Natural killer cell (primary cell): ENCODE measurements at regions not wholly inside any gene's neighbourhood (a gene's known extent, or its start where the extent isn't known, plus 50 kb on each side); places are given as distances from the start of the nearest gene placed in this dataset.

Experiments
- ATAC-seq, 3 donors: fragments of 150-1000 bp in 2 of 3; fragments of 200-7000 bp in 1 of 3; cut with Tn5 transposase; 1 replicate in 1 of 3; 2 replicates in 2 of 3; pipeline ENCODE4 v1.10.0; 2021; ENCODE audit warnings: mild to moderate bottlenecking in 2 of 3, moderate library complexity in 2 of 3
- DNase-seq, 2 donors: peaks; one replicate each; pipeline versions ENCODE4 v3.0.0 to v3.0.0-alpha.2; 2013 to 2021; ENCODE audit warnings: mixed read lengths in 1 of 2
- H3K27ac ChIP-seq: one replicate; pipeline ENCODE4 v1.5.1; 2013; ENCODE audit warnings: mild to moderate bottlenecking, low read length
- H3K27me3 ChIP-seq: one replicate; pipeline ENCODE4 v1.6.1; 2013; ENCODE audit warnings: low read length; ENCODE audit not compliant: control insufficient read depth, insufficient read depth
- H3K36me3 ChIP-seq: one replicate; pipeline ENCODE4 v1.6.1; 2013; ENCODE audit warnings: low read length; ENCODE audit not compliant: control insufficient read depth, insufficient read depth
- H3K4me1 ChIP-seq: one replicate; pipeline ENCODE4 v1.6.1; 2013; ENCODE audit warnings: low read length; ENCODE audit not compliant: control insufficient read depth, insufficient read depth
- H3K4me3 ChIP-seq: one replicate; pipeline ENCODE4 v1.5.1; 2013; ENCODE audit warnings: low read length
- H3K9me3 ChIP-seq: one replicate; pipeline ENCODE4 v1.6.1; 2013; ENCODE audit warnings: low read length; ENCODE audit not compliant: control insufficient read depth, insufficient read depth
- H3K27ac Mint-ChIP-seq, 2 donors: one replicate each; pipeline ENCODE4 v1.8.0; 2022; ENCODE audit warnings: mild to moderate bottlenecking in 2 of 2, mixed read lengths in 2 of 2, moderate library complexity in 1 of 2
- H3K27me3 Mint-ChIP-seq, 2 donors: one replicate each; pipeline ENCODE4 v1.8.0; 2022; ENCODE audit warnings: low read depth in 2 of 2, mixed read lengths in 2 of 2
- H3K36me3 Mint-ChIP-seq: one replicate; pipeline ENCODE4 v1.8.0; 2022; ENCODE audit warnings: mixed read lengths
- H3K4me1 Mint-ChIP-seq, 2 donors: one replicate each; pipeline ENCODE4 v1.8.0; 2022; ENCODE audit warnings: mixed read lengths in 2 of 2
- H3K4me3 Mint-ChIP-seq: one replicate; pipeline ENCODE4 v1.8.0; 2022; ENCODE audit warnings: mild to moderate bottlenecking, moderate library complexity, mixed read lengths
- H3K9me3 Mint-ChIP-seq, 2 donors: one replicate each; pipeline ENCODE4 v1.8.0; 2022; ENCODE audit warnings: mixed read lengths in 2 of 2
- WGBS: methylation state at CpG from one replicate; pipeline ENCODE4 v1.1.7; 2013; ENCODE audit warnings: missing lambda C conversion rate; ENCODE audit not compliant: insufficient coverage; 5-methylcytosine and 5-hydroxymethylcytosine counted together
- intact Hi-C: fragments of 100-400 bp; cut with micrococcal nuclease; formaldehyde crosslinking; loops from one replicate; pipeline ENCODE4 v1.14.2; 2022
- TF ChIP-seq, protein P1 (sequence below): fragments of 200-600 bp; IDR thresholded peaks from one replicate; pipeline ENCODE4 v1.8.0; 2022; ENCODE audit warnings: antibody characterized with exemption

DNA sequence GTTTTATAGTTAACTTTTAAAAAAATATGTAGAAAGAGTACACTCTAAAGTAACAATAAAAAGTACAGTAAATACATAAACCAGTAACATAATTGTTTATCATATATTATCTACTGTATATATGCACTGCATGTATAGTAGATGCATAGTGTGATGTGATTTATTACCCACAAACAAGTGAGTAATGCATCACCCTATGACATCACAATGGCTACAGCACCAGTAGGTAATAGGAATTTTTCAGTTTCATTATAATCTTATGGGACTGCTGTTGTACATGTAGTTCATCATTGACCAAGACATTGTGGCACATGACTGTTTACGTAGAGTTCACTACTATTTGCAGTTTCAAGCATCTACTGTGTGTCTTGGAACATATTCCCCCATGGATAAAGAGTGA lies 1047.2 kb downstream of the ROBO2 start:
- no peaks in the 10 kb centered on the region for H3K4me1 ChIP-seq
- intact Hi-C loops, result no loop called here
- Mint-ChIP-seq H3K4me1 (no peaks in the 10 kb centered on the region), H3K9me3 (peaks cover 13 to 16% of the 10 kb centered on the region in 2 donors), H3K4me3 (no peak overlapping the region), H3K36me3 (no peaks in the 10 kb centered on the region), H3K27ac (no peak overlapping the region), H3K27me3 (no peaks in the 10 kb centered on the region)
- WGBS, result 86% methylated on average over 1 of the region's 1 CpG
- H3K36me3 ChIP-seq, result no peaks in the 10 kb centered on the region
- no peaks in the 10 kb centered on the region for H3K27me3 ChIP-seq
- no peaks in the 10 kb centered on the region for H3K9me3 ChIP-seq
- no peak for ATAC-seq
- TF ChIP-seq, protein P1, sequence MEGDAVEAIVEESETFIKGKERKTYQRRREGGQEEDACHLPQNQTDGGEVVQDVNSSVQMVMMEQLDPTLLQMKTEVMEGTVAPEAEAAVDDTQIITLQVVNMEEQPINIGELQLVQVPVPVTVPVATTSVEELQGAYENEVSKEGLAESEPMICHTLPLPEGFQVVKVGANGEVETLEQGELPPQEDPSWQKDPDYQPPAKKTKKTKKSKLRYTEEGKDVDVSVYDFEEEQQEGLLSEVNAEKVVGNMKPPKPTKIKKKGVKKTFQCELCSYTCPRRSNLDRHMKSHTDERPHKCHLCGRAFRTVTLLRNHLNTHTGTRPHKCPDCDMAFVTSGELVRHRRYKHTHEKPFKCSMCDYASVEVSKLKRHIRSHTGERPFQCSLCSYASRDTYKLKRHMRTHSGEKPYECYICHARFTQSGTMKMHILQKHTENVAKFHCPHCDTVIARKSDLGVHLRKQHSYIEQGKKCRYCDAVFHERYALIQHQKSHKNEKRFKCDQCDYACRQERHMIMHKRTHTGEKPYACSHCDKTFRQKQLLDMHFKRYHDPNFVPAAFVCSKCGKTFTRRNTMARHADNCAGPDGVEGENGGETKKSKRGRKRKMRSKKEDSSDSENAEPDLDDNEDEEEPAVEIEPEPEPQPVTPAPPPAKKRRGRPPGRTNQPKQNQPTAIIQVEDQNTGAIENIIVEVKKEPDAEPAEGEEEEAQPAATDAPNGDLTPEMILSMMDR, result no peak
- H3K4me3 ChIP-seq, result no peak overlapping the region
- H3K27ac ChIP-seq, result no peak overlapping the region
- no peak for DNase-seq

DNA sequence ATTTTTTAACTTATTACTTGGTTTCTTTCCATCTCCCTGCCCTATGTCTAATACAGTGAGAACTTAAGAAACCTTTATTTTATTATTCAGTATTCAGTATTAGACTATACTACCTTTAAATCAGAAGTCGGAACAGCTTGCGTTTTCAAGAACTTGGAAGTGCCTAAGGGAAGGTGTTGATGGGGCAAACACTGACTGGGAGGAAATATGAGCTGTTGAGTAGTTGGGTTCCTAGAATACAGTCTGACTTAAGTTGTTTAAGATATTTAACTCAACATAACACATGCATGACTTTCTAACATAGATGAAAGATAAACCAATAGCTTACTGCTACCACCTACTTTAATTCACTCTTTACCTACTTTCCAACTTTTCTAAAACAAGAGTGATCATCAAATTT lies 1048.1 kb downstream of the ROBO2 start:
- H3K27ac Mint-ChIP-seq, result no peak overlapping the region
- peaks cover 10 to 18% of the 10 kb centered on the region in 2 donors for H3K9me3 Mint-ChIP-seq
- TF ChIP-seq, protein P1, result no peak
- no peaks in the 10 kb centered on the region for H3K4me1 Mint-ChIP-seq
- H3K4me3 ChIP-seq, result no peak overlapping the region
- no peaks in the 10 kb centered on the region for H3K4me1 ChIP-seq
- WGBS, result no CpG with 5 or more reads among the region's 2 CpGs
- no peak for DNase-seq
- H3K27ac ChIP-seq, result no peak overlapping the region
- H3K36me3 ChIP-seq, result no peaks in the 10 kb centered on the region
- intact Hi-C loops, result no loop called here
- no peaks in the 10 kb centered on the region for H3K27me3 ChIP-seq
- no peak for ATAC-seq
- no peaks in the 10 kb centered on the region for H3K27me3 Mint-ChIP-seq
- H3K4me3 Mint-ChIP-seq, result no peak overlapping the region
- no peaks in the 10 kb centered on the region for H3K9me3 ChIP-seq
- no peaks in the 10 kb centered on the region for H3K36me3 Mint-ChIP-seq

DNA sequence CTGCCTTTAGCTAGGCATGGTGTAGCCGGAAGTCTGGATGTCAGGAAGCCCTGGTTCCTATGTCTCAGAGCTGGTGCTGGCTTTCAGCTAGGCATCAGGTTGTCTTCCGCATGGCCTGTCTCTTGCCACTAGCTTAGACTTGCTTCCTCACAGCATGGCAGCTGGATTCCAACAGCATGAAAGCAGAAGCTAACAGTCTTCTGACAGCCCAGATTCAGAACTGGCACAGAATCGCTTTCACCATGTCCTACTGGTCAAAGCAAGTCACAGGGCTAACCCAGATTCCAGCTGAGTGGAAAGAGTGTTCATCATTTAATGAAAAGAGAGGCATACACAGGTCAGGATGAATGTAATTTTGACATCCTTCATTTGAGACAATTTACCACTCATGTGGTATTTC lies 1050.5 kb downstream of the ROBO2 start:
- DNase-seq, result no peak

More for the DNA sequence above, 1050.5 kb downstream of the ROBO2 start:
- Histone ChIP-seq H3K9me3 (no peaks in the 10 kb centered on the region), H3K4me3 (no peak overlapping the region), H3K4me1 (no peaks in the 10 kb centered on the region), H3K36me3 (no peaks in the 10 kb centered on the region), H3K27ac (no peak overlapping the region), H3K27me3 (no peaks in the 10 kb centered on the region)
- no peak for ATAC-seq
- Mint-ChIP-seq H3K27ac (no peak overlapping the region), H3K4me1 (no peaks in the 10 kb centered on the region), H3K4me3 (no peak overlapping the region), H3K9me3 (peaks cover 13 to 18% of the 10 kb centered on the region in 2 donors), H3K27me3 (no peaks in the 10 kb centered on the region), H3K36me3 (no peaks in the 10 kb centered on the region)
- WGBS, result 86% methylated on average over 3 of the region's 3 CpGs
- TF ChIP-seq, protein P1, result no peak
- intact Hi-C loops, result no loop called here
